Umbilical cord (tissue), 1 donor: ENCODE measurements at regions not wholly inside any gene's neighbourhood (a gene's known extent, or its start where the extent isn't known, plus 50 kb on each side); places are given as distances from the start of the nearest gene placed in this dataset.
"Not testable (repeated sequence)": the region's sequence is repeated elsewhere in the genome, so short reads cannot be mapped to it uniquely, and the experiment has no call there.

ENCODE experiments used
- DNase-seq: peaks from one replicate; pipeline ENCODE4 v3.0.0-alpha.2; 2015; ENCODE audit warnings: low spot score

GRCh38 chr6:167229586-167229985 is 61.5 kb upstream of the UNC93A start:
- DNase-seq: no peak

- no peak for DNase-seq
Observed at GRCh38 chr6:167230288-167230687, 60.8 kb upstream of the UNC93A start.

GRCh38 chr6:167232356-167232755 is 58.8 kb upstream of the UNC93A start:
- DNase-seq: no peak

DNA sequence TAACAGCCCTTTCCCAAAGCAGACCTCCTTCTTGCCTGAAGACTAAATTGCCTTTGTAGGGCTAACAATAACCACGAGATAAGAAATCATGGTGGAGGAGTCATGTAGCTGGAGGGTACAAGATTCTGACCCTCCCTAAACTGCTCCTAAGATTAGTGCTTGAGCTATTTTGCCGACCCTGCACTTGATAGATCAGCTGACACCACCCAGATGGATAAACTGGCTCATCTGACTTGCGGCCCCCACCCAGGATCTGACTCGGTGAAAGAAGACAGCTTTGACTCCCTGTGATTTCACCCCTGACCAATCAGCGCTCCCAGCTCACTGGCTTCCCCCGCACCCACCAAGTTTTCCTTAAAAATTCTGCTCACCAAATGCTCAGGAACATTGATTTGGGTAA is 57.6 kb upstream of the UNC93A start:
- DNase-seq: no peak

DNA sequence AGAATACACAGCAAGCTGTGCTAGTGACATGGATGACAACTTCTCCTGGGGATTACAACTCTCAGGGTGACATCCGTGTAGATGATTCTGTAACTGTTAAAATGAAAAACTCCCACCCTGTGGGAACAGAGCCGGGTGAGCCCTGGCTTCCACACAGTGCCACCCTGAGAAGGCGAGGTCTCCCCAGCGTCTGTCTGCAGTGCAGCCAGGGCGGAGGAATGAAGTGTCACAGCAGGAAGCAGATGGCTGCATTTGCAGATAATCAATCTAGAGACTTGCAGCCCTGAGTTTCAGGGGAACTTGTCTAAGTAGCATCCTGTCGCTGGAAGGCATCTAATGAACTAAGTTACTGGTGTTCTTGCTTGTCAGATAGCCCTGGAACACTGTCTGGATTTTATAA is 56.5 kb upstream of the UNC93A start:
- DNase-seq: not testable (repeated sequence)

GRCh38 chr6:167235005-167235404 is 56.1 kb upstream of the UNC93A start:
- no peak for DNase-seq

GRCh38 chr6:167235421-167236238 is 55.5 kb upstream of the UNC93A start:
- no peak for DNase-seq

DNA sequence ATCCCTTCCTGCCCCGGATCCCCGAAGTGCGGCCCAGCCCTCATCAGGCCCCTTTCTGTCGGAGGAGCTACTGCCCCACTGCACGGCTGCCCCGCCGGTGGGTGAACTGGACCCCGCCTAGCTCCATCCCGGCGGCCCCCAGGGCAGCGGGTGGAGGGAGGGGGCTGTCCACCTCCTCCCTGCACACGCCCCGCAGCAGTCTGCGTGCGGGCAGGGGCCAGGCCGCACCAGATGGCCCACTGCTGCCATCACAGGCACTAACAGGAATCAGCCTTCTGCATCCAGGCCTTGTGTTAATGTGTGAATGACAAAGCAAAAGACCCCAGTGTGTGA is 54.9 kb upstream of the UNC93A start:
- no peak for DNase-seq

- no peak for DNase-seq
Observed at GRCh38 chr6:167237438-167238145, 53.5 kb upstream of the UNC93A start.

GRCh38 chr6:167238146-167238693 is 52.9 kb upstream of the UNC93A start:
- peak; percentile 32 for DNase-seq

DNA sequence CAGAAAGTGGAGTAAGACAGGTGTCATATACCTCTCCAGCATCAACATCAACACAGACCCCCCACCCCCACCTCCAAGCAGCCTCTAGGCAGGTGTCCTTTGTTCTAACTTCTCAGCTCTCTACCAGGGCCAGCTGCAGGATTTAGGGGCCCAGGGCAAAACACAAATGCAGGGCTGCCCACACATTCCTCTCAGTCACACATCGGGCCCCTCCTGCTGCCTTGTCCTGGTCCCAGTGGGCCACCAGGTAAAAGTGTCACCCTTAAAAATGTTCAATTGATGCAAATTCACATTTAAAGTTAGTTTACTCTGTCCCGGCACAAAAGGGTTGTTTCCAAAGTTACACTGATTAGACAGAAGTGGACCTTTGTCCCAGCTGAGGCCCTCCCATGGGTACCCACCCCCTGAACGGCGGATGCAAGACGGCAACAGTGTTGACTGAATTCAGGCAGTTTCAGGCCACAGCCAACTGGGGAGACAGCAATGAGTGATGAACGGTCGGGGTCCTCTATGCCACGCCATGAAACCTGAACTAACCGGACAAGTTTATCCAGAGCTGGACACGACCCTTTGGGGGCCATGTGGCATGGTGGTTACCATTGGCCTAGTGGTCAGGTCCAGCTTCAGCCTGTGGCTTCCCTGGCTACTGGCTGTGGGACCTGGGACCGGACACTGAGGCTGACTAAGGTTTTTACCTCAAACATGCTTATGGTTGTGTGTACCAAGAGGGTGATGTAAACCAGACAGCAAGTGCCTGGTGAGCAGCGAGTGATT is 52.2 kb upstream of the UNC93A start:
- no peak for DNase-seq

DNA sequence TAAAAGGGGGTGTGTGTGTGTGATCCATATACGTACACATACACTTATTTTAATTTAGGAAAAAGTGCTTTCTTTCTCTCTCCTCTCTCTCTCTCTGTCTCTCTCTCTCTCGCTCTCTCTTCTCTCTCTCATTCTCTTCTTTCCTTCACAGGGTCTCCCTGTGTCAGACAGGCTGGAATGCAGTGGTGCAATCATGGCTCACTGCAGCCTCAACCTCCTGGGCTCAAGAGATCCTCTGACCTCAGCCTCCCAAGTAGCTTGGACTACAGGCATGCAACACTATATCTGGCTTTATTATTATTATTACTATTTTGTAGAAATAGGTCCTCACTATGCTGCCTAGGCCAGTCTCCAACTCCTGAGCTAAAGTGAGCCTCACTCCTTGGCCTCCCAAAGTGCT is 51.6 kb upstream of the UNC93A start:
- DNase-seq: not testable (repeated sequence)

DNA sequence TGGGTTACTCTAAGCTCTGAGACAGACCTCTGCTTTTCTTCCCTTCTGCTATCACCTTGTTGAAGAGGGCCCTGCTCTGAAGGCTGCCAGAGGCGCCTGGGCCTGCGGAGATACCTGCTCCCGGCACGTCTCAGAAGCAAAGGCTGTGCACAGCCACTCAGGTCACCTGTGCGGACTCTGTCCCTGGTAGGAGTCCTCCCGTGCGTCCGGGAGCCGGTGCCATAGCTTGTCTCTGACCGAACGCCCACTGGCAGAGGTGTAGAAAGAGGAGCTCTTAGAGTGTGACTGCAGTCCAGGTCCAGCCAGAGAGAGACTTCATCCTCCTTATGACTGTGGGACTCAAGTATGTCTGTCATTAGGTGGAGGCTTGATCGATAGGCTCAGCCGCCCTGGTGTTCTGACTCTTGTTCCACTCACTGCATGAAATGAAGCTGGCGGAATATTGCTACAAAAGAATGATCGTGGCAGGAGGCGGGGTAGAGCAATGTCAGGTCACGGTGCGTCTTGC is 51.0 kb upstream of the UNC93A start:
- no peak for DNase-seq
